Myocyte (in vitro differentiated cells): ENCODE measurements at regions not wholly inside any gene's neighbourhood (a gene's known extent, or its start where the extent isn't known, plus 50 kb on each side); places are given as distances from the start of the nearest gene placed in this dataset.
"Not testable (repeated sequence)": the region's sequence is repeated elsewhere in the genome, so short reads cannot be mapped to it uniquely, and the experiment has no call there.

Experiments used
- DNase-seq: peaks from one replicate; pipeline ENCODE4 v3.0.0-alpha.2; 2012; ENCODE audit warnings: low read depth

GRCh38 chr7:96827701-96828100, 118.1 kb upstream of the SEM1 start:
- no peak for DNase-seq

GRCh38 chr7:96829121-96829520, 119.5 kb upstream of the SEM1 start:
- not testable (repeated sequence) for DNase-seq

- no peak for DNase-seq
Measured at GRCh38 chr7:96831446-96831845, 121.8 kb upstream of the SEM1 start.

- no peak for DNase-seq
Measured at GRCh38 chr7:96832092-96832662, 122.5 kb upstream of the SEM1 start.

- DNase-seq = no peak
Measured at GRCh38 chr7:96833676-96834453, 124.2 kb upstream of the SEM1 start.

- peak; percentile 10 for DNase-seq
Measured at GRCh38 chr7:96836456-96836855, 126.8 kb upstream of the SEM1 start.

- no peak for DNase-seq
Measured at GRCh38 chr7:96837593-96837992, 127.9 kb upstream of the SEM1 start.

- peak; percentile 16 for DNase-seq
Measured at GRCh38 chr7:96838481-96838880, 128.8 kb upstream of the SEM1 start.

GRCh38 chr7:96855139-96855538, 145.5 kb upstream of the SEM1 start:
- DNase-seq = no peak

GRCh38 chr7:96855691-96856090, 146.0 kb upstream of the SEM1 start:
- no peak for DNase-seq

- no peak for DNase-seq
Measured at GRCh38 chr7:96869538-96869937, 135.8 kb upstream of the DLX6 start.

GRCh38 chr7:96870185-96870584, 135.2 kb upstream of the DLX6 start:
- DNase-seq = peak; percentile 9

- no peak for DNase-seq
Measured at GRCh38 chr7:96870934-96871333, 134.4 kb upstream of the DLX6 start.

- DNase-seq = no peak
Measured at GRCh38 chr7:96887426-96887825, 117.9 kb upstream of the DLX6 start.

GRCh38 chr7:96899108-96899507, 106.2 kb upstream of the DLX6 start:
- no peak for DNase-seq

GRCh38 chr7:96901822-96902445, 103.4 kb upstream of the DLX6 start:
- no peak for DNase-seq

GRCh38 chr7:96903906-96904305, 101.4 kb upstream of the DLX6 start:
- no peak for DNase-seq

GRCh38 chr7:96910486-96910885, 94.9 kb upstream of the DLX6 start:
- DNase-seq = no peak

- DNase-seq = no peak
Measured at GRCh38 chr7:96915029-96915428, 90.3 kb upstream of the DLX6 start.

GRCh38 chr7:96920064-96920463, 85.3 kb upstream of the DLX6 start:
- DNase-seq = no peak

- DNase-seq = no peak
Measured at GRCh38 chr7:96920713-96921112, 84.6 kb upstream of the DLX6 start.

- DNase-seq = no peak
Measured at GRCh38 chr7:96921231-96921630, 84.1 kb upstream of the DLX6 start.

- DNase-seq = no peak
Measured at GRCh38 chr7:96921771-96922170, 83.6 kb upstream of the DLX6 start.
